A549 (cell line): ENCODE measurements at regions not wholly inside any gene's neighbourhood (a gene's known extent, or its start where the extent isn't known, plus 50 kb on each side); places are given as distances from the start of the nearest gene placed in this dataset.
"Not testable (repeated sequence)": the region's sequence is repeated elsewhere in the genome, so short reads cannot be mapped to it uniquely, and the experiment has no call there.

Experiments used
- CHD2 ChIP-seq: fragments of 150-350 bp; IDR thresholded peaks from 2 replicates; pipeline ENCODE4 v1.6.1; 2014; ENCODE audit warnings: low read length; ENCODE audit not compliant: partially characterized antibody
- CTCF ChIP-seq: fragments of >200 bp; sonication (Bioruptor Twin); formaldehyde crosslinking; IDR thresholded peaks from 3 replicates; pipeline ENCODE4 v1.5.1; 2016
- ELK1 ChIP-seq: fragments of 150-350 bp; IDR thresholded peaks from 2 replicates; pipeline ENCODE4 v1.6.1; 2014; ENCODE audit warnings: low read depth, mild to moderate bottlenecking, low read length
- HES2 ChIP-seq: fragments of >200 bp; sonication (Bioruptor Twin); formaldehyde crosslinking; IDR thresholded peaks from 2 replicates; pipeline ENCODE4 v1.6.1; 2016
- MYC ChIP-seq: IDR thresholded peaks from 2 replicates; pipeline ENCODE4 v1.6.1; 2012; ENCODE audit warnings: mild to moderate bottlenecking, inconsistent platforms, low read length, improper control_type of control experiment, borderline replicate concordance
- NPAS2 ChIP-seq: fragments of 250-450 bp; sonication (Bioruptor Pico); IDR thresholded peaks from 2 replicates; pipeline ENCODE4 v1.8.0; 2022; ENCODE audit warnings: mild to moderate bottlenecking, moderate library complexity, borderline replicate concordance
- PHF8 ChIP-seq: fragments of 200-600 bp; sonication (generic); IDR thresholded peaks from 2 replicates; pipeline ENCODE4 v1.6.1; 2016; ENCODE audit warnings: low read depth, mild to moderate bottlenecking, antibody characterized with exemption, moderate library complexity, borderline replicate concordance
- POLR2A ChIP-seq: IDR thresholded peaks from 2 replicates; pipeline ENCODE4 v1.6.1; 2012; ENCODE audit warnings: mild to moderate bottlenecking, low read length
- RAD21 ChIP-seq, 2 experiments: fragments of >200 bp in 1 of 2; sonication (Bioruptor Twin) in 1 of 2; formaldehyde crosslinking in 1 of 2; IDR thresholded peaks in 1 of 2; conservative IDR thresholded peaks in 1 of 2; 2 replicates in 1 of 2; 3 replicates in 1 of 2; pipeline ENCODE4 v1.6.1; 2012 to 2018; ENCODE audit warnings: inconsistent platforms in 1 of 2
- RCOR1 ChIP-seq: fragments of 150-350 bp; IDR thresholded peaks from 2 replicates; pipeline ENCODE4 v1.6.1; 2014; ENCODE audit warnings: antibody characterized with exemption, low read length, low read depth
- REST ChIP-seq: fragments of 200-600 bp; sonication (generic); IDR thresholded peaks from 2 replicates; pipeline ENCODE4 v1.6.1; 2016; ENCODE audit warnings: antibody characterized with exemption, mild to moderate bottlenecking, moderate library complexity
- SMC3 ChIP-seq: fragments of >200 bp; sonication (Bioruptor Twin); formaldehyde crosslinking; IDR thresholded peaks from 3 replicates; pipeline ENCODE4 v1.6.1; 2018; ENCODE audit warnings: inconsistent platforms
- TP53 ChIP-seq: fragments of 250-450 bp; sonication (Bioruptor Pico); IDR thresholded peaks from 2 replicates; pipeline ENCODE4 v1.5.0; 2021; ENCODE audit warnings: mild to moderate bottlenecking, moderate library complexity

GRCh38 chr21:10273794-10274338 lies 247.5 kb upstream of the TPTE start:
- not testable (repeated sequence) for TF ChIP-seq ELK1; SMC3; MYC; POLR2A; NPAS2 (CRISPR knock-in tag); REST; CHD2; CTCF; PHF8; HES2; RCOR1; RAD21 (conservative IDR thresholded peaks at IDR 0.05 in 1 of 2, IDR thresholded peaks at IDR 0.05 in 1 of 2); TP53 (CRISPR knock-in tag)
